Trophoblast cell (in vitro differentiated cells and primary cell): ENCODE measurements at regions not wholly inside any gene's neighbourhood (a gene's known extent, or its start where the extent isn't known, plus 50 kb on each side); places are given as distances from the start of the nearest gene placed in this dataset.
"Not testable (repeated sequence)": the region's sequence is repeated elsewhere in the genome, so short reads cannot be mapped to it uniquely, and the experiment has no call there.

Experiments
- DNase-seq, 2 donors: peaks; one replicate each; pipeline ENCODE4 v3.0.0-alpha.2; 2016
- H2AFZ ChIP-seq: 2 replicates; pipeline ENCODE4 v1.6.1; 2013; ENCODE audit warnings: low read length, moderate library complexity, mild to moderate bottlenecking; ENCODE audit not compliant: insufficient read depth, poor library complexity
- H2AK5ac ChIP-seq: 2 replicates; pipeline ENCODE4 v1.6.1; 2013; ENCODE audit warnings: mild to moderate bottlenecking, low read length
- H2BK120ac ChIP-seq: 2 replicates; pipeline ENCODE4 v1.6.1; 2013; ENCODE audit warnings: low read length, mild to moderate bottlenecking, moderate library complexity; ENCODE audit not compliant: insufficient read depth, poor library complexity
- H2BK12ac ChIP-seq: 2 replicates; pipeline ENCODE4 v1.6.1; 2013; ENCODE audit warnings: mild to moderate bottlenecking, low read length, moderate library complexity
- H2BK5ac ChIP-seq: 2 replicates; pipeline ENCODE4 v1.6.1; 2013; ENCODE audit warnings: low read length, low read depth, moderate library complexity, mild to moderate bottlenecking; ENCODE audit not compliant: poor library complexity
- H3K14ac ChIP-seq: 2 replicates; pipeline ENCODE4 v1.6.1; 2013; ENCODE audit warnings: mild to moderate bottlenecking, low read length
- H3K18ac ChIP-seq: 2 replicates; pipeline ENCODE4 v1.6.1; 2013; ENCODE audit warnings: mild to moderate bottlenecking, low read length
- H3K23ac ChIP-seq: 2 replicates; pipeline ENCODE4 v1.6.1; 2013; ENCODE audit warnings: low read length
- H3K27ac ChIP-seq: 2 replicates; pipeline ENCODE4 v1.5.1; 2013; ENCODE audit warnings: low read depth, mild to moderate bottlenecking, inconsistent platforms, low read length, moderate library complexity
- H3K27me3 ChIP-seq: 2 replicates; pipeline ENCODE4 v1.6.1; 2013; ENCODE audit warnings: inconsistent platforms, mild to moderate bottlenecking, low read length, moderate library complexity; ENCODE audit not compliant: insufficient read depth
- H3K36me3 ChIP-seq, 2 experiments: 1 replicate in 1 of 2; 2 replicates in 1 of 2; pipeline ENCODE4 v1.6.1; 2013; ENCODE audit warnings: low read length in 2 of 2, mild to moderate bottlenecking in 2 of 2, moderate library complexity in 1 of 2; ENCODE audit not compliant: insufficient read depth in 2 of 2, control insufficient read depth in 1 of 2
- H3K4ac ChIP-seq: 2 replicates; pipeline ENCODE4 v1.6.1; 2013; ENCODE audit warnings: low read depth, mild to moderate bottlenecking, low read length, moderate library complexity
- H3K4me1 ChIP-seq, 2 experiments: 1 replicate in 1 of 2; 2 replicates in 1 of 2; pipeline ENCODE4 v1.6.1; 2013; ENCODE audit warnings: low read length in 2 of 2, mild to moderate bottlenecking in 2 of 2, moderate library complexity in 1 of 2; ENCODE audit not compliant: insufficient read depth in 2 of 2, control insufficient read depth in 1 of 2
- H3K4me2 ChIP-seq: 2 replicates; pipeline ENCODE4 v1.6.1; 2013; ENCODE audit warnings: inconsistent platforms, mild to moderate bottlenecking, low read length, moderate library complexity
- H3K4me3 ChIP-seq: 2 replicates; pipeline ENCODE4 v1.5.1; 2013; ENCODE audit warnings: mild to moderate bottlenecking, low read depth, low read length, inconsistent platforms
- H3K79me1 ChIP-seq: one replicate; pipeline ENCODE4 v1.6.1; 2013; ENCODE audit warnings: low read length
- H3K79me2 ChIP-seq: 2 replicates; pipeline ENCODE4 v1.6.1; 2013; ENCODE audit warnings: low read length, mild to moderate bottlenecking; ENCODE audit not compliant: control insufficient read depth, insufficient read depth, poor library complexity
- H3K9ac ChIP-seq: 2 replicates; pipeline ENCODE4 v1.6.1; 2013; ENCODE audit warnings: mild to moderate bottlenecking, low read length
- H3K9me3 ChIP-seq: 2 replicates; pipeline ENCODE4 v1.6.1; 2013; ENCODE audit warnings: low read depth, mild to moderate bottlenecking, control low read depth, inconsistent platforms, low read length; ENCODE audit not compliant: insufficient read depth
- H4K12ac ChIP-seq: 2 replicates; pipeline ENCODE4 v1.6.1; 2013; ENCODE audit warnings: low read depth, mild to moderate bottlenecking, low read length, moderate library complexity
- H4K8ac ChIP-seq: 2 replicates; pipeline ENCODE4 v1.6.1; 2013; ENCODE audit warnings: low read depth, mild to moderate bottlenecking, low read length, moderate library complexity
- H4K91ac ChIP-seq: one replicate; pipeline ENCODE4 v1.6.1; 2013; ENCODE audit warnings: low read depth, mild to moderate bottlenecking, low read length, moderate library complexity
- WGBS: extraction: QIAGEN DNeasy Blood & Tissue Kit; methylation state at CpG from one replicate; pipeline ENCODE4 v1.1.7; 2013; ENCODE audit warnings: missing lambda C conversion rate; ENCODE audit not compliant: insufficient read length, insufficient coverage; ENCODE audit errors: extremely low coverage; 5-methylcytosine and 5-hydroxymethylcytosine counted together

DNA sequence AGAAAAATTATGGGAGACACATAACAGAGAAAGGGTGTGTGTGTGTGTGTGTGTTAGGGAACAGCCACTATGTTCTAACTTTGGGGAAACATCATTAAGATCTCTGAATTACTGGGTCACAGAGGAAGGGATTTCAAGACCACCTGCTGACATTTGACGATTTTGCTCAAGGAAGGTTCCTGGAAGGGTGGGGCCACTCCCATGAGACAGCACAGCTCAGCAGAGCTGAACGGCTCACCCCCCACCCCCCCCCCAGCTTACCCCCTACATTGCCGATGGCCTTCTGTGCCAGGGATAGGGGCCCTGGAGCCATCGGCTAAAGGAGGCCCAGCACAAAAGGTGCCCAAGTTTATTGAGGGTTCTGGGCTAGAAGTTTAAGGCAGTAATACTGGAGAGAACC, 122.4 kb downstream of the NPIPB11 start:
- H3K4me3 ChIP-seq, H3K14ac ChIP-seq, H4K12ac ChIP-seq, DNase-seq, H3K23ac ChIP-seq, H3K36me3 ChIP-seq, H2AK5ac ChIP-seq, H3K4ac ChIP-seq, H4K8ac ChIP-seq, H3K79me2 ChIP-seq, H2AFZ ChIP-seq, H3K27ac ChIP-seq, H3K9me3 ChIP-seq, H3K9ac ChIP-seq, H3K4me2 ChIP-seq, H3K27me3 ChIP-seq, H3K18ac ChIP-seq: not testable (repeated sequence)
- Histone ChIP-seq H2BK12ac (peak overlapping the region; percentile 97), H4K91ac (peak overlapping the region; percentile 89), H2BK120ac (peak overlapping the region; percentile 97), H2BK5ac (peak overlapping the region; percentile 64), H3K79me1 (peaks cover 21% of the 10 kb centered on the region), H3K4me1 (peaks cover 15 to 27% of the 10 kb centered on the region in 2 experiments)
- no CpG with 5 or more reads among the region's 4 CpGs for WGBS

DNA sequence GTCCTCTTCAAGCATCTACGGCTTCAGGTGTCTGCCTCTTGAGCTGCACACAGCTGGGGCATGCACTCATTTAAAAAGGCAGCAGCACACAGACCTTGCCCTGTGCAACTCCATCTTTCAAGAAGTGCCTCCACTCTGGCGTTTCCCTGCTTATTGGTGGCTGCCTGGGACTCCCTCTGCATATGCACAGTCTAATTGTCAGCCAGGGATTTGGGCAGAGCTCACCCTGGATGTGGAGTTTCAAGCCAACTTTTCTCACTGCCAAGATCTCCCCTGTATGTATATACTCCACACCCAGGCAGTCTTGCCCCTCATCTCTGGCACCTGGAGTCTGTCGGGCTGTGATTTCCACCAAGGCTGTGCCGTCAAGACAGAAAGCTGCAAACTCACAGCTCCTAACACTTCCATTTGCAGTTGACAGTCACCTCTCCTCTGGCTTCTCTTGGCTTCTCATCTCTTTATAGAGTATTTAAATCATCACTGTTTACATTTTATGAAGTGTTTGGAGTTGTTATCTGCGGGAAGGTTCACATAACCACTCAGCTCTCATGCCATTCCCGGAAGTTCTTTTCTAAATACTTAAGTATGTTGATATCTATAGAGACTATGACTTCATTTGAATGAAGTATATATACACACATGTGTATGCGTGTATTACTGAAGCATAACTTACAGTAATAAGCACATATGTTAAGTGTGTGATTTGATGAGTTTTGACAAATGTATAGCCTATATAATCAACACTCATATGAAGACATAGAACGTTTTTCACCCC, 128.2 kb downstream of the NPIPB11 start:
- H3K9ac ChIP-seq, H4K12ac ChIP-seq, H3K23ac ChIP-seq, DNase-seq, H3K9me3 ChIP-seq, H3K4me3 ChIP-seq, H3K36me3 ChIP-seq, H3K4me2 ChIP-seq, H2BK5ac ChIP-seq, H4K91ac ChIP-seq, H3K27me3 ChIP-seq, H2BK12ac ChIP-seq, H2AFZ ChIP-seq, H2AK5ac ChIP-seq, H3K4ac ChIP-seq, H3K4me1 ChIP-seq, H3K14ac ChIP-seq, H3K18ac ChIP-seq, H3K27ac ChIP-seq, H2BK120ac ChIP-seq, H3K79me1 ChIP-seq, H4K8ac ChIP-seq, H3K79me2 ChIP-seq: not testable (repeated sequence)
- WGBS: no CpG with 5 or more reads among the region's 8 CpGs

DNA sequence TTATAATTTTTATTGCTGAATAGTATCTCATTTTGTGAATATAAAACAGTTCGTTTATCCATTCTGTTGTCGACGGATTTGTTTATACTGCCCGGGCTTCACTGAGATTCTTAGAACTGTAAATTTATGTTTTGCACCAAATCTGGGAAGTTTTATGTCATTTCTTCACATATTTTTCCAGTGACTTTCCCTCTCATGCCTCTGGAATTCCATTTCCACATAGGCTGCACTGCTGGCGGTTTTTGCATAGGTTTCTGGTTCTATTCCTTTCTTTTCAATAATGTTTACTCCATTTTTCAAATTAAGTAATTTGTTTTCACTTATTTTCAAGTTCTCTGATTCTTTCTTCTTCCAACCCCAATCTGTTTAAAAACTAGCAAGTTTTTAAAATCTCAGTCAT, 130.1 kb downstream of the NPIPB11 start:
- not testable (repeated sequence) for H2AK5ac ChIP-seq, DNase-seq, H2AFZ ChIP-seq, H3K27ac ChIP-seq, H3K79me2 ChIP-seq, H2BK5ac ChIP-seq, H3K79me1 ChIP-seq, H3K9ac ChIP-seq, H3K4me3 ChIP-seq, H4K12ac ChIP-seq, H4K8ac ChIP-seq, H3K4ac ChIP-seq, H3K4me1 ChIP-seq, H3K18ac ChIP-seq, H2BK12ac ChIP-seq, H3K23ac ChIP-seq, H3K14ac ChIP-seq, H2BK120ac ChIP-seq, H3K27me3 ChIP-seq, H3K9me3 ChIP-seq, H3K36me3 ChIP-seq, H4K91ac ChIP-seq, H3K4me2 ChIP-seq
- no CpG with 5 or more reads among the region's 5 CpGs for WGBS

DNA sequence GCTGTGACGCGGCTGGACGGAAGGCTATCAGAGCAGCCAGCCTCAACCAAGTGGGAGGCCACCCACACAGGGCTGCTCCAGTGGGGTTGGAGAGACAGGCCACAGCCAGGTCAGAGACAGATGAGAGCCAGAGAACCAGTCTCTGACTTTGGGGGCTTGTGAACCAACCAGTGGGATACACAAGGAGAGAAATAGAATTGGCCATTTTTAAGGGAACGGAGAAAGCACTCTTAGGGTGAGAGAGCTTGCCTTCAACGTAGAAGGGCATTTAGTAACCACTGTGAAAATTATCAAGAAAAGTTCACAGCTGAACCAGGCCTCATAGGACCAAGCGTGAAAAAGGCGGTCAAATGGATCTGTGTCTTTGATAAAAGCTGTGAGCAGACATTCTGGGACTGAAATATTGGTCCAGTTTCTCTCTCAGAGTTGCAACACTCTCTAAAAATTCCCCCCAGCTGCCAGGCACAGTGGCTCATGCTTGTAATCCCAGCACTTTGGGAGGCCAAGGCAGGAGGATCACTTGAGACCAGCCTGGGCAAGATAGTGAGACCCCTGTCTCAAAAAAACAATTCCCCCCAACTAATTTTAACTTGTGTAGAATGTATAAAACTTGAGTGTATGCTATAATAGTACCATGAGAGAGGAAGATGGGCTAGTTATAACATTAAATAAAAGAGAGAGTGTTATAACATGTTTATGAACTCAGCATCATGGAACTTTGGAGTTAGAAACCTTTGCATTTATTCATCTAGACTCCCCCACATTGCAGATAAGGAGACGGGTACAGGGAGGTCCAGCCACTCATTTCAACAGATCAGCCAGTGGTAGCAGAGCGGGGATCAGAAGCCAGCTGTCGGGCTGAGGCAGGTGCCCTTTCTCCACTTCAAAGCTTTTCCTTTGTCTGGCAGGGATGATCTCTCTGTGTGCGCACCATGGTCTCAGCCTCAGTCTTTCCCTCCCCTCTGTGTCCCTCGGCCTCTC, 132.2 kb downstream of the NPIPB11 start:
- H3K27ac ChIP-seq, H2BK120ac ChIP-seq, H2AFZ ChIP-seq, H3K4ac ChIP-seq, H4K8ac ChIP-seq, H4K12ac ChIP-seq, H3K79me2 ChIP-seq, H3K4me3 ChIP-seq, DNase-seq, H2BK5ac ChIP-seq, H3K36me3 ChIP-seq, H3K4me1 ChIP-seq, H3K14ac ChIP-seq, H3K4me2 ChIP-seq, H3K18ac ChIP-seq, H3K9me3 ChIP-seq, H3K9ac ChIP-seq, H3K79me1 ChIP-seq, H2AK5ac ChIP-seq, H3K23ac ChIP-seq, H4K91ac ChIP-seq, H3K27me3 ChIP-seq: not testable (repeated sequence)
- peak overlapping the region; percentile 6 for H2BK12ac ChIP-seq
- whole genome bisulfite sequencing: no CpG with 5 or more reads among the region's 12 CpGs
